ENCODE measurements at regions not wholly inside any gene's neighbourhood (a gene's known extent, or its start where the extent isn't known, plus 50 kb on each side); places are given as distances from the start of the nearest gene placed in this dataset.

DNA sequence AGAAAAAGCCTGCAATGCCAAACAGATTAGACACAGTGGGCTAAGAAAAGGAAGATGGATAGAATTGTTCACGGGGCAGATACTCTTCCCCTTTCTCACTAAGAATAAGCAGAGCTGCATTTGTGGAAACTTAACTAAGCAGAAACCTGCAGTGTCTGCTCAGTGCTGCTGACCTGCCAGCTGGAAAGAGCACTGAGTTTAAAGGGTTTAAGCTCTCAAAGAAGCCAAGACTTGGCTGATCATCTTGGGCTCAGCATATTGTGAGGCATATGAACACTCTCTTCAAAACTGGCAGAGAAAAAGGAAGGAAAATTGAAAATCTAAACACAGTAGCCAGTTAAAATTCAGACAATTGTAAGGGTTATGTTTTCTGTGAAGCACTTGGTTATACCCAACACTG is 711.1 kb upstream of the EPHA7 start:
- Histone ChIP-seq H3K9me3 (ENCODE audit: control insufficient read depth, insufficient read depth, low read length) (no peaks in the 10 kb centered on the region), H3K4me3 (ENCODE audit: low read length) (no peak overlapping the region), H3K36me3 (ENCODE audit: control insufficient read depth, insufficient read depth, low read length) (no peaks in the 10 kb centered on the region), H3K27me3 (ENCODE audit: control insufficient read depth, insufficient read depth, low read length) (no peaks in the 10 kb centered on the region), H3K4me1 (ENCODE audit: control insufficient read depth, insufficient read depth, low read length) (no peaks in the 10 kb centered on the region), H3K27ac (ENCODE audit: low read length) (no peak overlapping the region)
- no CpG with 5 or more reads among the region's 1 CpG for WGBS (ENCODE audit: insufficient coverage, insufficient read length)
- no peak for DNase-seq (ENCODE audit: low read depth, low spot score)

GRCh38 chr6:94129926-94130325 is 710.6 kb upstream of the EPHA7 start:
- no peak for DNase-seq (ENCODE audit: low read depth, low spot score)
- no peak overlapping the region for H3K27ac ChIP-seq (ENCODE audit: low read length)
- H3K27me3 ChIP-seq (ENCODE audit: control insufficient read depth, insufficient read depth, low read length), result no peaks in the 10 kb centered on the region
- H3K4me1 ChIP-seq (ENCODE audit: control insufficient read depth, insufficient read depth, low read length), result no peaks in the 10 kb centered on the region
- H3K4me3 ChIP-seq (ENCODE audit: low read length), result no peak overlapping the region
- no peaks in the 10 kb centered on the region for H3K9me3 ChIP-seq (ENCODE audit: control insufficient read depth, insufficient read depth, low read length)
- no peaks in the 10 kb centered on the region for H3K36me3 ChIP-seq (ENCODE audit: control insufficient read depth, insufficient read depth, low read length)

DNA sequence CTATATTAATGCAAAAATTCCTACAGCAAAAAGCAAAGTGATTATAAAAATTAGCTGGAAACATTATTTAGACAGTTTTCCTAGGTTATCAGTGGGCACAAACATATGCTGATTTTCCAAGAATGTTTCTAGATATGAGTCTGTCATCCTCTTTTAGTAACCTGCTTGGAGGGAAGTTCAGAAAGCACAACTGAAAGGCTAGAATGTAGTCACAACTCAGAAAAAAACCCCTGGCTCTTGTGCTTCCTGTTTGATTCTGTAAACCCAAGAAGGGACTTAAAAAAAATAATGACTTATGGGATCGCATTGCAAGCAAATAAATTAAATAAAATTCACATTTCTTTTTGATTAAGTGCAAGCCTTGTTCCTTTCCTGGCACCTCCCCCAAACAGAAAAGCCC is 708.4 kb upstream of the EPHA7 start:
- no peaks in the 10 kb centered on the region for H3K36me3 ChIP-seq (ENCODE audit: control insufficient read depth, insufficient read depth, low read length)
- no peak overlapping the region for H3K4me3 ChIP-seq (ENCODE audit: low read length)
- WGBS (ENCODE audit: insufficient coverage, insufficient read length), result no CpG with 5 or more reads among the region's 1 CpG
- no peaks in the 10 kb centered on the region for H3K4me1 ChIP-seq (ENCODE audit: control insufficient read depth, insufficient read depth, low read length)
- H3K27ac ChIP-seq (ENCODE audit: low read length), result no peak overlapping the region
- no peaks in the 10 kb centered on the region for H3K27me3 ChIP-seq (ENCODE audit: control insufficient read depth, insufficient read depth, low read length)
- H3K9me3 ChIP-seq (ENCODE audit: control insufficient read depth, insufficient read depth, low read length), result no peaks in the 10 kb centered on the region
- no peak for DNase-seq (ENCODE audit: low read depth, low spot score)

GRCh38 chr6:94124333-94124732 is 705.0 kb upstream of the EPHA7 start:
- DNase-seq (ENCODE audit: low read depth, low spot score), result no peak
- no peaks in the 10 kb centered on the region for H3K4me1 ChIP-seq (ENCODE audit: control insufficient read depth, insufficient read depth, low read length)
- no CpG with 5 or more reads among the region's 1 CpG for WGBS (ENCODE audit: insufficient coverage, insufficient read length)
- H3K36me3 ChIP-seq (ENCODE audit: control insufficient read depth, insufficient read depth, low read length), result no peaks in the 10 kb centered on the region
- H3K27me3 ChIP-seq (ENCODE audit: control insufficient read depth, insufficient read depth, low read length), result no peaks in the 10 kb centered on the region
- no peaks in the 10 kb centered on the region for H3K9me3 ChIP-seq (ENCODE audit: control insufficient read depth, insufficient read depth, low read length)
- no peak overlapping the region for H3K4me3 ChIP-seq (ENCODE audit: low read length)
- no peak overlapping the region for H3K27ac ChIP-seq (ENCODE audit: low read length)

GRCh38 chr6:94121094-94121493 is 701.7 kb upstream of the EPHA7 start:
- Histone ChIP-seq H3K4me1 (ENCODE audit: control insufficient read depth, insufficient read depth, low read length) (no peaks in the 10 kb centered on the region), H3K9me3 (ENCODE audit: control insufficient read depth, insufficient read depth, low read length) (no peaks in the 10 kb centered on the region), H3K27me3 (ENCODE audit: control insufficient read depth, insufficient read depth, low read length) (no peaks in the 10 kb centered on the region), H3K4me3 (ENCODE audit: low read length) (no peak overlapping the region), H3K36me3 (ENCODE audit: control insufficient read depth, insufficient read depth, low read length) (no peaks in the 10 kb centered on the region), H3K27ac (ENCODE audit: low read length) (no peak overlapping the region)
- WGBS (ENCODE audit: insufficient coverage, insufficient read length), result no CpG with 5 or more reads among the region's 3 CpGs
- DNase-seq (ENCODE audit: low read depth, low spot score), result no peak

GRCh38 chr6:94099072-94099471 is 679.7 kb upstream of the EPHA7 start:
- H3K36me3 ChIP-seq (ENCODE audit: control insufficient read depth, insufficient read depth, low read length), result no peaks in the 10 kb centered on the region
- no peaks in the 10 kb centered on the region for H3K27me3 ChIP-seq (ENCODE audit: control insufficient read depth, insufficient read depth, low read length)
- no CpG with 5 or more reads among the region's 4 CpGs for WGBS (ENCODE audit: insufficient coverage, insufficient read length)
- no peak overlapping the region for H3K4me3 ChIP-seq (ENCODE audit: low read length)
- no peaks in the 10 kb centered on the region for H3K9me3 ChIP-seq (ENCODE audit: control insufficient read depth, insufficient read depth, low read length)
- no peak for DNase-seq (ENCODE audit: low read depth, low spot score)
- H3K27ac ChIP-seq (ENCODE audit: low read length), result no peak overlapping the region
- H3K4me1 ChIP-seq (ENCODE audit: control insufficient read depth, insufficient read depth, low read length), result no peaks in the 10 kb centered on the region

DNA sequence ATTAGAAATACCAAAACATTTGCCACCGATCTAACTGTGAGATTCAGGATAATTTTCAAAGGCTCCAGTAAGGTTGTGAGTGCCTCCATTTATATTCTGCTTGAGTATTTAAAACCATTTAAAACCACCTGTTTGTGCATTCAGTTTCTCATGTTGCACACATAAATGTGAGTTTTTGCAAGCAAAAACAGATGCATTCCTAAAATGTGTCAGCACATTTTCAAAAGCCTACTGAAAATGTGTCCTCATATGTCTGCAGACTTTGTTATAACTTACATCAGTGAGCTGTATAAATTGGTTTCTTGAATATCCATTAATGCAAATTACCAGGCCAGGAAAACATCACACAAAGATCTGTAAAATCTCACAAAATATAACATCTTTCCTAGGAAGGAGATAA is 676.6 kb upstream of the EPHA7 start:
- Histone ChIP-seq H3K4me3 (ENCODE audit: low read length) (no peak overlapping the region), H3K27me3 (ENCODE audit: control insufficient read depth, insufficient read depth, low read length) (no peaks in the 10 kb centered on the region), H3K4me1 (ENCODE audit: control insufficient read depth, insufficient read depth, low read length) (no peaks in the 10 kb centered on the region), H3K36me3 (ENCODE audit: control insufficient read depth, insufficient read depth, low read length) (no peaks in the 10 kb centered on the region), H3K27ac (ENCODE audit: low read length) (no peak overlapping the region), H3K9me3 (ENCODE audit: control insufficient read depth, insufficient read depth, low read length) (no peaks in the 10 kb centered on the region)
- WGBS (ENCODE audit: insufficient coverage, insufficient read length), result no CpG with 5 or more reads among the region's 1 CpG
- no peak for DNase-seq (ENCODE audit: low read depth, low spot score)

- H3K27ac ChIP-seq (ENCODE audit: low read length), result no peak overlapping the region
- no peaks in the 10 kb centered on the region for H3K27me3 ChIP-seq (ENCODE audit: control insufficient read depth, insufficient read depth, low read length)
- no CpG with 5 or more reads among the region's 4 CpGs for WGBS (ENCODE audit: insufficient coverage, insufficient read length)
Observed at GRCh38 chr6:94089941-94090340, 670.6 kb upstream of the EPHA7 start.

DNA sequence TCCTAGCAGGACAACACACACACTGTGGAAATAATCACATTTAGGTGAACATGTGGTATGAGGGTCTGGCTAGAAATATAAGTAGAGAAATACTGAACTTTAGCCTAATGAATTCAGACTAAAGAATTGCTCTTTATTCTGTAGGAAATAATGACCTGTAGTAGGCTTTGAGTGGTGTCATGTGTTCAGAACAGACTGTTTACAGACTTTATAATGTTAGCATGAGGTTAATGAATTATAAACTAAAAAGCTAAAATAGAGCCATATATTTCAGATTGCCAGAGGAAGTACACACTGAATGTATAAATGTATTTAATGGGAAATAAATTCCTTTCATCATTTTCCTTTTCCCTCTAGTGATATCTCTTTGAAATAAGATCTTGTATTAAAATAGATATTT is 669.5 kb upstream of the EPHA7 start:
- no peak for DNase-seq (ENCODE audit: low read depth, low spot score)
- Histone ChIP-seq H3K27me3 (ENCODE audit: control insufficient read depth, insufficient read depth, low read length) (no peaks in the 10 kb centered on the region), H3K36me3 (ENCODE audit: control insufficient read depth, insufficient read depth, low read length) (no peaks in the 10 kb centered on the region), H3K9me3 (ENCODE audit: control insufficient read depth, insufficient read depth, low read length) (no peaks in the 10 kb centered on the region), H3K27ac (ENCODE audit: low read length) (no peak overlapping the region), H3K4me3 (ENCODE audit: low read length) (no peak overlapping the region), H3K4me1 (ENCODE audit: control insufficient read depth, insufficient read depth, low read length) (no peaks in the 10 kb centered on the region)

More at GRCh38 chr6:94089941-94090340, 670.6 kb upstream of the EPHA7 start:
- no peak overlapping the region for H3K4me3 ChIP-seq (ENCODE audit: low read length)
- H3K9me3 ChIP-seq (ENCODE audit: control insufficient read depth, insufficient read depth, low read length), result no peaks in the 10 kb centered on the region
- DNase-seq (ENCODE audit: low read depth, low spot score), result no peak
- H3K4me1 ChIP-seq (ENCODE audit: control insufficient read depth, insufficient read depth, low read length), result no peaks in the 10 kb centered on the region
- H3K36me3 ChIP-seq (ENCODE audit: control insufficient read depth, insufficient read depth, low read length), result no peaks in the 10 kb centered on the region

DNA sequence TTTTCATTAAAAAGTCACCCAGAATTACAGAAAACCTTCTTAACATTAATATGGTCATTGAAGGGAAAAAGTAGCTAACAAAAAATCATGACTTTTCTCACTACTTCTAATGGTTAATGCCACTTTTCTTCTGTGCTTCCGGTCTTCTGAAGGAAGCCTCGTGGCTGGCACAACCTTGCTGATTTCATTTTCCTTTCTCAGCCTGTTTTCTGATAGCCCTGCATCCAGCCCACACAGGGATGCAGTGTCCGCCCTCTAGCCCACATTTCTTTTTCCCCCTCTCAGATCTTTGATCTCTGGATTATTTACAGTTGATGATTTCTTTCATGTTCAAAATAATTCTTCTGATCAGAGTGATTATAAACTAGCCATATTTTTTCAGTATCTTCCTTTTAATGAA is 655.4 kb upstream of the EPHA7 start:
- no peak for DNase-seq (ENCODE audit: low read depth, low spot score)
- no peak overlapping the region for H3K4me3 ChIP-seq (ENCODE audit: low read length)
- H3K27me3 ChIP-seq (ENCODE audit: control insufficient read depth, insufficient read depth, low read length), result no peaks in the 10 kb centered on the region
- H3K36me3 ChIP-seq (ENCODE audit: control insufficient read depth, insufficient read depth, low read length), result no peaks in the 10 kb centered on the region
- no peaks in the 10 kb centered on the region for H3K4me1 ChIP-seq (ENCODE audit: control insufficient read depth, insufficient read depth, low read length)
- no CpG with 5 or more reads among the region's 3 CpGs for WGBS (ENCODE audit: insufficient coverage, insufficient read length)
- H3K27ac ChIP-seq (ENCODE audit: low read length), result no peak overlapping the region
- no peaks in the 10 kb centered on the region for H3K9me3 ChIP-seq (ENCODE audit: control insufficient read depth, insufficient read depth, low read length)

GRCh38 chr6:94071835-94072234 is 652.5 kb upstream of the EPHA7 start:
- H3K27ac ChIP-seq (ENCODE audit: low read length), result no peak overlapping the region
- no peaks in the 10 kb centered on the region for H3K4me1 ChIP-seq (ENCODE audit: control insufficient read depth, insufficient read depth, low read length)
- DNase-seq (ENCODE audit: low read depth, low spot score), result no peak
- H3K4me3 ChIP-seq (ENCODE audit: low read length), result no peak overlapping the region
- no peaks in the 10 kb centered on the region for H3K27me3 ChIP-seq (ENCODE audit: control insufficient read depth, insufficient read depth, low read length)
- no CpG with 5 or more reads among the region's 1 CpG for WGBS (ENCODE audit: insufficient coverage, insufficient read length)
- H3K9me3 ChIP-seq (ENCODE audit: control insufficient read depth, insufficient read depth, low read length), result no peaks in the 10 kb centered on the region
- no peaks in the 10 kb centered on the region for H3K36me3 ChIP-seq (ENCODE audit: control insufficient read depth, insufficient read depth, low read length)
